H9 (cell line): ENCODE measurements at regions not wholly inside any gene's neighbourhood (a gene's known extent, or its start where the extent isn't known, plus 50 kb on each side); places are given as distances from the start of the nearest gene placed in this dataset.

Experiments
- DNase-seq: peaks from one replicate; pipeline ENCODE4 v3.0.0-alpha.2; 2017
- H2AFZ ChIP-seq: one replicate; pipeline ENCODE4 v1.6.1; 2013; ENCODE audit warnings: mild to moderate bottlenecking, low read length, control low read depth, moderate library complexity
- H2AK5ac ChIP-seq: 2 replicates; pipeline ENCODE4 v1.6.1; 2013; ENCODE audit warnings: low read length, control low read depth, mixed read lengths; ENCODE audit not compliant: insufficient read length
- H2BK120ac ChIP-seq: one replicate; pipeline ENCODE4 v1.6.1; 2013; ENCODE audit warnings: low read depth, mild to moderate bottlenecking, low read length, control low read depth, inconsistent platforms; ENCODE audit not compliant: poor library complexity, severe bottlenecking
- H2BK12ac ChIP-seq: 2 replicates; pipeline ENCODE4 v1.6.1; 2013; ENCODE audit warnings: low read length, control low read depth, mixed read lengths, low read depth; ENCODE audit not compliant: insufficient read length
- H2BK15ac ChIP-seq: 2 replicates; pipeline ENCODE4 v1.6.1; 2013; ENCODE audit warnings: low read depth, low read length, control low read depth
- H2BK20ac ChIP-seq: one replicate; pipeline ENCODE4 v1.6.1; 2013; ENCODE audit warnings: low read depth, mild to moderate bottlenecking, low read length, control low read depth, inconsistent platforms; ENCODE audit not compliant: poor library complexity, severe bottlenecking
- H2BK5ac ChIP-seq: 2 replicates; pipeline ENCODE4 v1.6.1; 2013; ENCODE audit warnings: low read length, control low read depth, mixed read lengths; ENCODE audit not compliant: insufficient read length
- H3K14ac ChIP-seq: 2 replicates; pipeline ENCODE4 v1.6.1; 2013; ENCODE audit warnings: low read length, control low read depth; ENCODE audit not compliant: insufficient read depth
- H3K18ac ChIP-seq: 2 replicates; pipeline ENCODE4 v1.6.1; 2013; ENCODE audit warnings: low read depth, mild to moderate bottlenecking, mixed read lengths, low read length, control low read depth; ENCODE audit not compliant: insufficient read length
- H3K23ac ChIP-seq: 2 replicates; pipeline ENCODE4 v1.6.1; 2013; ENCODE audit warnings: low read length, control low read depth, mixed read lengths, low read depth; ENCODE audit not compliant: insufficient read length
- H3K23me2 ChIP-seq: 2 replicates; pipeline ENCODE4 v1.6.1; 2013; ENCODE audit warnings: low read depth, mild to moderate bottlenecking, mixed read lengths, low read length, control low read depth; ENCODE audit not compliant: insufficient read length, poor library complexity, severe bottlenecking
- H3K27ac ChIP-seq: 2 replicates; pipeline ENCODE4 v1.5.1; 2013; ENCODE audit warnings: low read length, control low read depth, mixed read lengths, low read depth; ENCODE audit not compliant: insufficient read length
- H3K27me3 ChIP-seq: 2 replicates; pipeline ENCODE4 v1.6.1; 2013; ENCODE audit warnings: low read length, control low read depth, inconsistent platforms; ENCODE audit not compliant: insufficient read depth
- H3K4ac ChIP-seq: 2 replicates; pipeline ENCODE4 v1.6.1; 2013; ENCODE audit warnings: low read depth, mild to moderate bottlenecking, control low read depth, inconsistent platforms, low read length, moderate library complexity
- H3K4me1 ChIP-seq: 2 replicates; pipeline ENCODE4 v1.6.1; 2013; ENCODE audit warnings: low read length, control low read depth, inconsistent platforms; ENCODE audit not compliant: insufficient read depth
- H3K4me2 ChIP-seq: 2 replicates; pipeline ENCODE4 v1.6.1; 2013; ENCODE audit warnings: low read length, control low read depth, mixed read lengths; ENCODE audit not compliant: insufficient read length, insufficient read depth
- H3K56ac ChIP-seq: 2 replicates; pipeline ENCODE4 v1.6.1; 2013; ENCODE audit warnings: low read depth, mild to moderate bottlenecking, mixed read lengths, low read length, control low read depth; ENCODE audit not compliant: insufficient read length
- H3K79me1 ChIP-seq: 2 replicates; pipeline ENCODE4 v1.6.1; 2013; ENCODE audit warnings: low read depth, mild to moderate bottlenecking, moderate library complexity, low read length, control low read depth, inconsistent platforms; ENCODE audit not compliant: insufficient read depth, poor library complexity, severe bottlenecking
- H3K79me2 ChIP-seq: 2 replicates; pipeline ENCODE4 v1.6.1; 2013; ENCODE audit warnings: low read length, control low read depth, inconsistent platforms; ENCODE audit not compliant: insufficient read depth
- H3K9ac ChIP-seq: 2 replicates; pipeline ENCODE4 v1.6.1; 2013; ENCODE audit warnings: low read length, control low read depth, mixed read lengths; ENCODE audit not compliant: insufficient read length; ENCODE audit errors: extremely low read depth
- H3K9me3 ChIP-seq: one replicate; pipeline ENCODE4 v1.6.1; 2013; ENCODE audit warnings: low read depth, low read length, inconsistent platforms; ENCODE audit not compliant: control insufficient read depth
- H3T11ph ChIP-seq: one replicate; pipeline ENCODE4 v1.6.1; 2013; ENCODE audit warnings: mild to moderate bottlenecking, low read length, control low read depth, inconsistent platforms
- H4K20me1 ChIP-seq: one replicate; pipeline ENCODE4 v1.6.1; 2013; ENCODE audit not compliant: control insufficient read depth, insufficient read length, insufficient read depth
- H4K5ac ChIP-seq: 2 replicates; pipeline ENCODE4 v1.6.1; 2013; ENCODE audit warnings: low read depth, mild to moderate bottlenecking, mixed read lengths, low read length, control low read depth; ENCODE audit not compliant: insufficient read length
- H4K8ac ChIP-seq: replicated peaks from 2 replicates; pipeline ENCODE4 v1.6.1; 2013; ENCODE audit warnings: low read length, control low read depth, mixed read lengths, low read depth; ENCODE audit not compliant: insufficient read length
- H4K91ac ChIP-seq: 2 replicates; pipeline ENCODE4 v1.6.1; 2013; ENCODE audit warnings: low read depth, mild to moderate bottlenecking, moderate library complexity, mixed read lengths, low read length, control low read depth; ENCODE audit not compliant: insufficient read length
- H3K27ac Mint-ChIP-seq, 3 experiments: 2 replicates in 2 of 3; 3 replicates in 1 of 3; pipeline ENCODE4 v1.8.0; 2020 to 2021; ENCODE audit warnings: mixed read lengths in 3 of 3, mild to moderate bottlenecking in 1 of 3, moderate library complexity in 1 of 3
- H3K27me3 Mint-ChIP-seq: 2 replicates; pipeline ENCODE4 v1.8.0; 2021; ENCODE audit warnings: low read depth, mild to moderate bottlenecking, moderate library complexity, mixed read lengths
- H3K36me3 Mint-ChIP-seq, 3 experiments: 2 replicates in 2 of 3; 3 replicates in 1 of 3; pipeline ENCODE4 v1.8.0; 2020 to 2021; ENCODE audit warnings: low read depth in 3 of 3, mixed read lengths in 3 of 3; ENCODE audit not compliant: insufficient read depth in 1 of 3
- H3K4me1 Mint-ChIP-seq, 2 experiments: 2 replicates each; pipeline ENCODE4 v1.8.0; 2020; ENCODE audit warnings: mixed read lengths in 2 of 2
- H3K4me3 Mint-ChIP-seq, 2 experiments: 2 replicates in 1 of 2; 3 replicates in 1 of 2; pipeline ENCODE4 v1.8.0; 2020 to 2021; ENCODE audit warnings: mild to moderate bottlenecking in 2 of 2, mixed read lengths in 2 of 2, moderate library complexity in 1 of 2
- H3K9me3 Mint-ChIP-seq, 2 experiments: 2 replicates in 1 of 2; 3 replicates in 1 of 2; pipeline ENCODE4 v1.8.0; 2020; ENCODE audit warnings: mild to moderate bottlenecking in 2 of 2, mixed read lengths in 2 of 2, moderate library complexity in 1 of 2
- CTCF ChIP-seq: fragments of 200-600 bp; sonication (generic); conservative IDR thresholded peaks from 3 replicates; pipeline ENCODE4 v1.8.0; 2021; ENCODE audit warnings: antibody characterized with exemption, mild to moderate bottlenecking
- WGBS: extraction: QIAGEN DNeasy Blood & Tissue Kit; methylation state at CpG from one replicate; pipeline ENCODE4 v1.1.7; 2013; ENCODE audit warnings: missing lambda C conversion rate, low lambda C conversion rate, mixed read lengths; ENCODE audit not compliant: insufficient read length; ENCODE audit errors: extremely low coverage; 5-methylcytosine and 5-hydroxymethylcytosine counted together

GRCh38 chr14:24726480-24726879 is 92.5 kb upstream of the GZMB start:
- Histone ChIP-seq H3K4me1 (no peaks in the 10 kb centered on the region), H3K23ac (no peak overlapping the region), H3K79me1 (no peaks in the 10 kb centered on the region), H3K56ac (no peak overlapping the region), H4K5ac (no peak overlapping the region), H3T11ph (no peak overlapping the region), H4K20me1 (no peaks in the 10 kb centered on the region), H3K9ac (no peak overlapping the region), H2BK120ac (no peak overlapping the region), H3K79me2 (no peaks in the 10 kb centered on the region), H3K14ac (no peak overlapping the region), H3K27ac (no peak overlapping the region), H2BK20ac (no peak overlapping the region), H3K4ac (no peak overlapping the region), H2AFZ (no peak overlapping the region), H2BK12ac (no peak overlapping the region), H4K91ac (no peak overlapping the region), H2BK5ac (no peak overlapping the region), H3K4me2 (no peak overlapping the region), H3K9me3 (no peaks in the 10 kb centered on the region), H3K18ac (no peak overlapping the region), H3K23me2 (no peaks in the 10 kb centered on the region), H4K8ac (no peak overlapping the region), H3K27me3 (no peaks in the 10 kb centered on the region), H2AK5ac (no peak overlapping the region), H2BK15ac (no peak overlapping the region)
- Mint-ChIP-seq H3K27ac (no peak overlapping the region), H3K4me3 (no peak overlapping the region), H3K27me3 (peaks cover 4% of the 10 kb centered on the region; the same call in 1 of the 2 replicates), H3K36me3 (0 out of 7 replicates have a peak, but pooled peaks cover 0 to 4% (median 0%) of the 10 kb centered on the region in 3 experiments), H3K9me3 (peaks cover 4 to 5% of the 10 kb centered on the region in 2 experiments; a peak in 3 of 5 replicates), H3K4me1 (no peaks in the 10 kb centered on the region)
- no CpG with 5 or more reads among the region's 7 CpGs for WGBS
- no peak for DNase-seq
- TF ChIP-seq CTCF, result no peak
